SK-N-SH (cell line): ENCODE measurements at regions not wholly inside any gene's neighbourhood (a gene's known extent, or its start where the extent isn't known, plus 50 kb on each side); places are given as distances from the start of the nearest gene placed in this dataset.

Source experiments
- CTCF ChIP-seq: fragments of 200-600 bp; sonication (generic); IDR thresholded peaks from 2 replicates; pipeline ENCODE4 v1.6.1; 2017; ENCODE audit warnings: antibody characterized with exemption, mild to moderate bottlenecking, moderate library complexity
- ELF1 ChIP-seq: IDR thresholded peaks from 2 replicates; pipeline ENCODE4 v1.4.0; 2012
- EP300 ChIP-seq, 2 experiments: IDR thresholded peaks; 2 replicates each; pipeline versions ENCODE4 v1.4.0 to v1.6.1; 2012; ENCODE audit warnings: borderline replicate concordance in 1 of 2, low read depth in 1 of 2, low read length in 1 of 2
- FOSL2 ChIP-seq: IDR thresholded peaks from 2 replicates; pipeline ENCODE4 v1.4.0; 2012; ENCODE audit warnings: low read depth, mild to moderate bottlenecking, moderate library complexity, borderline replicate concordance
- GATA2 ChIP-seq: sonication (generic); formaldehyde crosslinking; IDR thresholded peaks from 2 replicates; pipeline ENCODE4 v1.5.0; 2020; ENCODE audit warnings: mild to moderate bottlenecking, missing genetic modification reagents
- MAX ChIP-seq: IDR thresholded peaks from 2 replicates; pipeline ENCODE4 v1.4.0; 2012; ENCODE audit warnings: low read depth
- MXI1 ChIP-seq: IDR thresholded peaks from 2 replicates; pipeline ENCODE4 v1.6.1; 2012; ENCODE audit warnings: mild to moderate bottlenecking, low read depth, low read length, improper control_type of control experiment
- RXRA ChIP-seq: IDR thresholded peaks from 2 replicates; pipeline ENCODE4 v1.4.0; 2012; ENCODE audit warnings: low read depth, mild to moderate bottlenecking, borderline replicate concordance

GRCh38 chr1:102580806-102581205, 527.5 kb downstream of the COL11A1 start:
- TF ChIP-seq MAX (no peak), MXI1 (no peak), CTCF (no peak), RXRA (no peak), GATA2 (CRISPR knock-in tag) (no peak), EP300 (IDR thresholded peaks at IDR 0.05; ENCODE audit: borderline replicate concordance in 1 of 2, low read depth in 1 of 2, low read length in 1 of 2) (no peak), FOSL2 (no peak), ELF1 (no peak)
